GM12801 (cell line): ENCODE measurements at regions not wholly inside any gene's neighbourhood (a gene's known extent, or its start where the extent isn't known, plus 50 kb on each side); places are given as distances from the start of the nearest gene placed in this dataset.

Experiments
- TF ChIP-seq, protein P1 (sequence below): IDR thresholded peaks from one replicate; pipeline ENCODE4 v1.5.1; 2011; ENCODE audit warnings: control low read depth; ENCODE audit not compliant: insufficient read length; ENCODE audit errors: extremely low read depth

DNA sequence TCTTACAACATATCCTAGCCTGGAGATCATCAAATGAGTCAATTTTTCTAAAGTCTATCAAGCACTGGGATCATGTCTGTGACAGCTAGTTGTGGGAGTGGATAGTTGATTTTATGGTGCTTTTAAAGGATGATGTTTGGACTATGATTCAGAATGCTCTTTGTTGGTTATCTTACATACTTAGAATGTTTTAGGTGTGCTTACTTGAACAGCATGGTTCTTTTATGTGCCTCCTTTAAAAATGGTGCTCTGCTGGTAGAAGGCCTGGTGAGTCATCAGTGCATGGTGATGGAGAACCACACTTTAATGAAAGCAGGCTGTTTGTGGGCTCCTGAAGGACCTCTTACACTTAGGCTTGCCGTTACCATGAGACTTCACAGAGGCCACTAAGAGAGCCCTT is 682.7 kb upstream of the FANCL start:
- TF ChIP-seq, protein P1, sequence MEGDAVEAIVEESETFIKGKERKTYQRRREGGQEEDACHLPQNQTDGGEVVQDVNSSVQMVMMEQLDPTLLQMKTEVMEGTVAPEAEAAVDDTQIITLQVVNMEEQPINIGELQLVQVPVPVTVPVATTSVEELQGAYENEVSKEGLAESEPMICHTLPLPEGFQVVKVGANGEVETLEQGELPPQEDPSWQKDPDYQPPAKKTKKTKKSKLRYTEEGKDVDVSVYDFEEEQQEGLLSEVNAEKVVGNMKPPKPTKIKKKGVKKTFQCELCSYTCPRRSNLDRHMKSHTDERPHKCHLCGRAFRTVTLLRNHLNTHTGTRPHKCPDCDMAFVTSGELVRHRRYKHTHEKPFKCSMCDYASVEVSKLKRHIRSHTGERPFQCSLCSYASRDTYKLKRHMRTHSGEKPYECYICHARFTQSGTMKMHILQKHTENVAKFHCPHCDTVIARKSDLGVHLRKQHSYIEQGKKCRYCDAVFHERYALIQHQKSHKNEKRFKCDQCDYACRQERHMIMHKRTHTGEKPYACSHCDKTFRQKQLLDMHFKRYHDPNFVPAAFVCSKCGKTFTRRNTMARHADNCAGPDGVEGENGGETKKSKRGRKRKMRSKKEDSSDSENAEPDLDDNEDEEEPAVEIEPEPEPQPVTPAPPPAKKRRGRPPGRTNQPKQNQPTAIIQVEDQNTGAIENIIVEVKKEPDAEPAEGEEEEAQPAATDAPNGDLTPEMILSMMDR, result no peak

DNA sequence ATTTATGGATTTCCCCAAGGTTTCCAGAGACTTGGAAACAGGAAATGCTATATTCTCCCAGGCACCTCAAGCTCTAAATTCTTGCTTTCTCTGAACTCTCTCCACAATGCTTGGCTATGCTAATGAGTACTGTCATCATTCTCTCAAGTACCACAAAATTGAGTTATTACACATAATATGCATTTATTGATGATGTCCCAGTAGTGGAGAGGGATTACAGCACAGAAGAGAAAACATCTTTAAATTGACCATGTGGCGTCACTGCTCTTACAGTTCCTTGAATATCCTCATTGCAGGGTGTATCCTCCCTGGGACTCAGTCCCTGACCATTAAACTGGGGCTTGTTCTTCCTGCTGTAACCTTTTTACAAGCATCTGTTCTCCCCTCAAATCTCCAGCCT is 681.1 kb upstream of the FANCL start:
- TF ChIP-seq, protein P1, result no peak

GRCh38 chr2:58921676-58922075 is 680.6 kb upstream of the FANCL start:
- TF ChIP-seq, protein P1, result no peak

GRCh38 chr2:58920001-58920400 is 678.9 kb upstream of the FANCL start:
- TF ChIP-seq, protein P1, result no peak

GRCh38 chr2:58919316-58919715 is 678.2 kb upstream of the FANCL start:
- TF ChIP-seq, protein P1, result no peak

DNA sequence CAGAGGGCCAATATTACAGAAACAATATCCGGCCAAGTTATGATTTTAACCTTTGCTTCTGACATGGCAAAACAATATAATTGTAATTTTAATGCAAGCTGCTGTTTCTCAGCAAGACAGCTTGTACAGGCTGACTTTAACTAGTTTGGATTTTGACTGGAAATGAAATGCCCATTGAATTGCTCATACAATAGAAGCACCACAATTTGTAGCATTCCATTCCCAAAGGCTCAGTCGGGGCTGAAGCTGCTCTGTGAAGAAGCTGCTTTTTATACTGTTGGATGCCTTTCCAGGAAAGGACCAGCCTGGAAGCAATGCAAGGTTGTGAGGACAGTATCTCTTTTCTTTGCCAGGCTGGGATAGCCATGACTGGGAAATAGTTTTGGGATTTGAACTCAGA is 677.0 kb upstream of the FANCL start:
- TF ChIP-seq, protein P1, result no peak

DNA sequence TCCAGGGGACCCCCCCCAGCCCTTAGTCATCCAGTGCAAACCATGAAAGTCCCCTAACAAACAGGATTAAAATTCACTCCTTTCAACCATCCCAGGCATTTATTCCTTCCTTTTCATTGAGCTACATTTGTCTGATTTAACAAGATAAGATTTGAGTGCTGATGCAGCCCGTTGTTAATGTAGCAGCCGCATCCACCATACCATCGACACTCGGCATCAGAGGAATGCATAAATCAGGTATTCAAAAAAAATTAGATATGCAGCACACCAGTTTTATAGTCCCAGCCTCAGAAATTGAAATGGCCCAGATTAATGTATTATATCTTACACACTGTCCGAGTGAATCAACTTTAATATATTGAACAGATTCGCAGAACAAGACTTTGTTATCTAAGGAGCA is 676.5 kb upstream of the FANCL start:
- TF ChIP-seq, protein P1, result no peak

DNA sequence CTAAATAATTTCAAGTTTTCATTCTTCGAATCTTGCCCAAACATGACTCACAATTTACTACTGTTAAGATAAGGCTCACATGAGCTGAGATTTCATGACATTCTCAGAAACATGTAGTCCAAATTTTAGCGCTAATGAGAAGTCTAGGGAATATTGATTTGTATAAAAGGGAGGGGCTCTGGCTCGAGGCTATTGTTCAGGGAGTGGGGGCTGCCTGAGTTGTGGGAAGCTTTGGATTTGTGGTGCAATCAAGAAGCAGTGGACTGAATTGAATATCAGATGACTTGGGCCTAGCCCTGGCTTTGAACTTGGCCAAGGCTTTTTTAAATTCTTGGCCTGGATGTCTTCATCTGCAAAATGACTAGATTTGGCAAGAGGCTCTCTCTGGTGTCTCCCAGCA is 674.9 kb upstream of the FANCL start:
- TF ChIP-seq, protein P1, result no peak
